ENCODE measurements at regions not wholly inside any gene's neighbourhood (a gene's known extent, or its start where the extent isn't known, plus 50 kb on each side); places are given as distances from the start of the nearest gene placed in this dataset.
"Not testable (repeated sequence)": the region's sequence is repeated elsewhere in the genome, so short reads cannot be mapped to it uniquely, and the experiment has no call there.

DNA sequence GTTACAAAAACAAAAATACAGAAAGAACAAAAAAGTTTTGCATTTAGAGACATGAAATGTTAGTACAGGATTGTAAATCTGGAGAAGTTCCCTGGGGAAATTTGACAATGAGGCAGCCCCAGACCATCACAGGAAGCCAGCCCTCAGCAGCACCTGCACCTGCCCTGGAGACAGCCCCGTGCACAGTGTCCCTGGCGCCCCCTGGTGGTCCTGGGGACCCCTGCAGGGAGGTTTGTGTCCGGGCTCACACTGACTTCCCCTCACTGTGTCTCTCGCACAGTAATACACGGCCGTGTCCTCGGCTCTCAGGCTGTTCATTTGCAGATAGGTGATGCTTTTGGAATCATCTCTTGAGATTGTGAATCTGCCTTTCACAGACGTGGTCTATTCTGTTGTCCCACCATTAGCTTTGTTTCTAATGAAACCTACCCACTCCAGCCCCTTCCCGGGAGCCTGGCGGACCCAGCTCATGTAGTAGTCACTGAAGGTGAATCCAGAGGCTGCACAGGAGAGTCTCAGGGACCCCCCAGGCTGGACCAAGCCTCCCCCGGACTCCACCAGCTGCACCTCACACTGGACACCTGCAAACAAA is 1248.6 kb downstream of the TMEM121 start:
- TF ChIP-seq, protein P1, sequence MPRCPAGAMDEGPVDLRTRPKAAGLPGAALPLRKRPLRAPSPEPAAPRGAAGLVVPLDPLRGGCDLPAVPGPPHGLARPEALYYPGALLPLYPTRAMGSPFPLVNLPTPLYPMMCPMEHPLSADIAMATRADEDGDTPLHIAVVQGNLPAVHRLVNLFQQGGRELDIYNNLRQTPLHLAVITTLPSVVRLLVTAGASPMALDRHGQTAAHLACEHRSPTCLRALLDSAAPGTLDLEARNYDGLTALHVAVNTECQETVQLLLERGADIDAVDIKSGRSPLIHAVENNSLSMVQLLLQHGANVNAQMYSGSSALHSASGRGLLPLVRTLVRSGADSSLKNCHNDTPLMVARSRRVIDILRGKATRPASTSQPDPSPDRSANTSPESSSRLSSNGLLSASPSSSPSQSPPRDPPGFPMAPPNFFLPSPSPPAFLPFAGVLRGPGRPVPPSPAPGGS (CRISPR knock-in tag; IDR thresholded peaks at IDR 0.05): not testable (repeated sequence)
- TF ChIP-seq RFX5 (IDR thresholded peaks at IDR 0.05; ENCODE audit: low read depth, low read length); ZNF12 (CRISPR knock-in tag; IDR thresholded peaks at IDR 0.05); GPN1 (CRISPR knock-in tag; IDR thresholded peaks at IDR 0.05; ENCODE audit: borderline replicate concordance); DNMT1 (CRISPR knock-in tag; IDR thresholded peaks at IDR 0.05); EP300 (IDR thresholded peaks at IDR 0.05; ENCODE audit: low read depth in 2 of 2, low read length in 2 of 2); EP300 (CRISPR knock-in tag; IDR thresholded peaks at IDR 0.05; ENCODE audit: borderline replicate concordance); TGIF2 (CRISPR knock-in tag; IDR thresholded peaks at IDR 0.05); ZNF335 (CRISPR knock-in tag; IDR thresholded peaks at IDR 0.05): not testable (repeated sequence)
- TF ChIP-seq, protein P2, sequence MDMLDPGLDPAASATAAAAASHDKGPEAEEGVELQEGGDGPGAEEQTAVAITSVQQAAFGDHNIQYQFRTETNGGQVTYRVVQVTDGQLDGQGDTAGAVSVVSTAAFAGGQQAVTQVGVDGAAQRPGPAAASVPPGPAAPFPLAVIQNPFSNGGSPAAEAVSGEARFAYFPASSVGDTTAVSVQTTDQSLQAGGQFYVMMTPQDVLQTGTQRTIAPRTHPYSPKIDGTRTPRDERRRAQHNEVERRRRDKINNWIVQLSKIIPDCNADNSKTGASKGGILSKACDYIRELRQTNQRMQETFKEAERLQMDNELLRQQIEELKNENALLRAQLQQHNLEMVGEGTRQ (IDR thresholded peaks at IDR 0.05; ENCODE audit: low read depth, low read length): not testable (repeated sequence)
- TF ChIP-seq, protein P2 (CRISPR knock-in tag; IDR thresholded peaks at IDR 0.05; ENCODE audit: borderline replicate concordance): not testable (repeated sequence)
- TF ChIP-seq, protein P3, sequence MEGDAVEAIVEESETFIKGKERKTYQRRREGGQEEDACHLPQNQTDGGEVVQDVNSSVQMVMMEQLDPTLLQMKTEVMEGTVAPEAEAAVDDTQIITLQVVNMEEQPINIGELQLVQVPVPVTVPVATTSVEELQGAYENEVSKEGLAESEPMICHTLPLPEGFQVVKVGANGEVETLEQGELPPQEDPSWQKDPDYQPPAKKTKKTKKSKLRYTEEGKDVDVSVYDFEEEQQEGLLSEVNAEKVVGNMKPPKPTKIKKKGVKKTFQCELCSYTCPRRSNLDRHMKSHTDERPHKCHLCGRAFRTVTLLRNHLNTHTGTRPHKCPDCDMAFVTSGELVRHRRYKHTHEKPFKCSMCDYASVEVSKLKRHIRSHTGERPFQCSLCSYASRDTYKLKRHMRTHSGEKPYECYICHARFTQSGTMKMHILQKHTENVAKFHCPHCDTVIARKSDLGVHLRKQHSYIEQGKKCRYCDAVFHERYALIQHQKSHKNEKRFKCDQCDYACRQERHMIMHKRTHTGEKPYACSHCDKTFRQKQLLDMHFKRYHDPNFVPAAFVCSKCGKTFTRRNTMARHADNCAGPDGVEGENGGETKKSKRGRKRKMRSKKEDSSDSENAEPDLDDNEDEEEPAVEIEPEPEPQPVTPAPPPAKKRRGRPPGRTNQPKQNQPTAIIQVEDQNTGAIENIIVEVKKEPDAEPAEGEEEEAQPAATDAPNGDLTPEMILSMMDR (CRISPR knock-in tag; IDR thresholded peaks at IDR 0.05): not testable (repeated sequence)

Measured in HepG2 (cell line).